Endothelial cell of umbilical vein (primary cell): ENCODE measurements at regions not wholly inside any gene's neighbourhood (a gene's known extent, or its start where the extent isn't known, plus 50 kb on each side); places are given as distances from the start of the nearest gene placed in this dataset.

ENCODE experiments used
- BruUV-seq: library from RNA; stranded (reverse); fragments of 400-500 nt; replicated peaks from 2 replicates; lab custom pipeline; 2021; lab: Mats Ljungman, UMichigan
- CTCF ChIA-PET: fragments of 300-600, 350-600 bp; sonication (Branson Sonifier 250); formaldehyde crosslinking; loops from one replicate; lab custom pipeline; 2021; ENCODE audit warnings: antibody characterized with exemption, inconsistent platforms; lab: Charles Lee
- POLR2A ChIA-PET: fragments of 300-600, 350-600 bp; sonication (Branson Sonifier 250); formaldehyde crosslinking; loops from one replicate; lab custom pipeline; 2021; ENCODE audit warnings: antibody characterized with exemption, inconsistent platforms; lab: Charles Lee
- DNase-seq: peaks from one replicate; pipeline ENCODE4 v3.0.0-alpha.2; 2011; ENCODE audit warnings: low read depth, low spot score
- FAIRE-seq: peaks from 2 replicates; lab custom pipeline; 2011; peaks lifted over from hg19 to GRCh38; lab: Jason Lieb, UNC
- H2AFZ ChIP-seq: 2 replicates; pipeline ENCODE4 v1.6.0; 2012; ENCODE audit warnings: low read depth, low read length, control low read depth, inconsistent platforms
- H3K27ac ChIP-seq: 2 replicates; pipeline ENCODE4 v1.5.1; 2011; ENCODE audit warnings: low read depth, mild to moderate bottlenecking, control low read depth, low read length, moderate library complexity; ENCODE audit not compliant: insufficient read depth
- H3K27me3 ChIP-seq, 2 experiments: 2 replicates each; pipeline versions ENCODE4 v1.6.0 to v1.6.1; 2011; ENCODE audit warnings: low read length in 2 of 2, mixed read lengths in 1 of 2; ENCODE audit not compliant: control insufficient read depth in 2 of 2, insufficient read depth in 2 of 2
- H3K36me3 ChIP-seq, 2 experiments: 2 replicates in 1 of 2; 3 replicates in 1 of 2; pipeline ENCODE4 v1.5.1; 2011; ENCODE audit warnings: low read length in 2 of 2, mild to moderate bottlenecking in 1 of 2, moderate library complexity in 1 of 2; ENCODE audit not compliant: control insufficient read depth in 2 of 2, insufficient read depth in 2 of 2; ENCODE audit errors: extremely low read depth in 1 of 2
- H3K4me1 ChIP-seq: 3 replicates; pipeline ENCODE4 v1.5.1; 2011; ENCODE audit warnings: mild to moderate bottlenecking, low read length; ENCODE audit not compliant: control insufficient read depth, insufficient read depth; ENCODE audit errors: extremely low read depth
- H3K4me2 ChIP-seq: 2 replicates; pipeline ENCODE4 v1.6.1; 2011; ENCODE audit warnings: low read length, control low read depth, mixed read lengths; ENCODE audit not compliant: insufficient read depth
- H3K4me3 ChIP-seq, 3 experiments: fragments of 200-600 bp in 1 of 3; sonication (generic), shearing (Covaris generic) in 1 of 3; replicated peaks in 1 of 3; 2 replicates each; pipeline ENCODE4 v1.5.1; 2011 to 2016; ENCODE audit warnings: control low read depth in 3 of 3, low read length in 3 of 3, mild to moderate bottlenecking in 2 of 3, inconsistent platforms in 1 of 3, low read depth in 1 of 3, moderate library complexity in 1 of 3; ENCODE audit not compliant: insufficient read depth in 1 of 3
- H3K79me2 ChIP-seq: 2 replicates; pipeline ENCODE4 v1.6.0; 2012; ENCODE audit warnings: low read length, inconsistent platforms; ENCODE audit not compliant: control insufficient read depth, insufficient read depth
- H3K9ac ChIP-seq: replicated peaks from 2 replicates; pipeline ENCODE3; 2011; ENCODE audit warnings: low read length, control low read depth; ENCODE audit not compliant: insufficient read depth; ENCODE audit errors: extremely low read depth
- H3K9me1 ChIP-seq: replicated peaks from 3 replicates; pipeline ENCODE4 v1.6.0; 2011; ENCODE audit warnings: mild to moderate bottlenecking, low read length; ENCODE audit not compliant: control insufficient read depth, insufficient read depth; ENCODE audit errors: extremely low read depth
- H3K9me3 ChIP-seq: replicated peaks from 2 replicates; pipeline ENCODE4 v1.5.1; 2012; ENCODE audit warnings: low read length, inconsistent platforms; ENCODE audit not compliant: control insufficient read depth, insufficient read depth
- H4K20me1 ChIP-seq: replicated peaks from 2 replicates; pipeline ENCODE3; 2011; ENCODE audit warnings: mild to moderate bottlenecking, low read length; ENCODE audit not compliant: control insufficient read depth, insufficient read depth; ENCODE audit errors: extremely low read depth
- EZH2 ChIP-seq: IDR thresholded peaks from 2 replicates; pipeline ENCODE4 v1.6.1; 2012; ENCODE audit warnings: borderline replicate concordance, low read depth, mild to moderate bottlenecking, moderate library complexity, low read length, inconsistent platforms; ENCODE audit not compliant: severe bottlenecking
- JUN ChIP-seq: IDR thresholded peaks from 2 replicates; pipeline ENCODE4 v1.6.1; 2011; ENCODE audit warnings: borderline replicate concordance, low read depth; ENCODE audit not compliant: insufficient read length, insufficient read depth
- POLR2AphosphoS5 ChIP-seq: IDR thresholded peaks from 2 replicates; pipeline ENCODE4 v1.6.1; 2012; ENCODE audit warnings: low read depth, mild to moderate bottlenecking, control low read depth, low read length, moderate library complexity; ENCODE audit not compliant: insufficient read depth
- dilution Hi-C: fragments of 300-500 bp; cut with MboI; formaldehyde crosslinking; loops from one replicate; pipeline ENCODE4 v1.15.0; 2019; ENCODE audit warnings: low sequenced_read_pairs; ENCODE audit not compliant: extremely low pct_ligation_motif_present
- intact Hi-C: fragments of 100-400 bp; cut with micrococcal nuclease; formaldehyde crosslinking; loops from one replicate; pipeline ENCODE4 v1.10.0; 2022
- TF ChIP-seq, protein P1 (sequence below), 2 donors: IDR thresholded peaks; 1 replicate in 1 of 2; 2 replicates in 1 of 2; pipeline ENCODE4 v1.5.1; 2011; ENCODE audit warnings: low read length in 2 of 2, mild to moderate bottlenecking in 2 of 2, moderate library complexity in 2 of 2, control low read depth in 1 of 2, inconsistent platforms in 1 of 2, low read depth in 1 of 2; ENCODE audit not compliant: insufficient read depth in 1 of 2; ENCODE audit errors: extremely low read depth in 1 of 2

DNA sequence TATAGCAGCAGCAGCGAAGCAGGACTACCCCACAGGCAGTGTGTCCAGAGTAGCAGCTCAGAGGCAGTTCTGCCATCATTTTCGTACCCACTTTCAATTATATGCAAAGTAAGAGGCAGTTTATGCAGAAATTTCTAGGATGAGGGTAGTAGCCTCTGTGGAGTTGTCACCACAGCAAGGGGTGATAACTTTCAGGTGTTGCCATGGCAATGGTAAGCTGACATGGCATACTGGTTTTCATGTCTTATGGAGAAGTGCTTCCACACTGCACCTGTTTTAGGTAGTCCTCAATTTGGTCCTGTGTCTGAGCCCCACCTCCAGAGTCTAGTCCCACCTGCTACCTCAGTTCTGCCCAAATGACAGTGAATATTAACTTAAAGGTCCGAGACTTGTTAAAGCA, 133.3 kb upstream of the SYT6 start:
- ChIA-PET CTCF (interaction anchor here (1.1 to 1.7 kb wide), 2 partner anchors 305 to 308 kb away, joined by 3 to 4 read pairs; partner anchors contain the start of gene OLFML3), POLR2A (no interaction called here)
- H3K4me2 ChIP-seq = no peak overlapping the region
- TF ChIP-seq JUN (no peak), POLR2AphosphoS5 (no peak)
- TF ChIP-seq, protein P1, sequence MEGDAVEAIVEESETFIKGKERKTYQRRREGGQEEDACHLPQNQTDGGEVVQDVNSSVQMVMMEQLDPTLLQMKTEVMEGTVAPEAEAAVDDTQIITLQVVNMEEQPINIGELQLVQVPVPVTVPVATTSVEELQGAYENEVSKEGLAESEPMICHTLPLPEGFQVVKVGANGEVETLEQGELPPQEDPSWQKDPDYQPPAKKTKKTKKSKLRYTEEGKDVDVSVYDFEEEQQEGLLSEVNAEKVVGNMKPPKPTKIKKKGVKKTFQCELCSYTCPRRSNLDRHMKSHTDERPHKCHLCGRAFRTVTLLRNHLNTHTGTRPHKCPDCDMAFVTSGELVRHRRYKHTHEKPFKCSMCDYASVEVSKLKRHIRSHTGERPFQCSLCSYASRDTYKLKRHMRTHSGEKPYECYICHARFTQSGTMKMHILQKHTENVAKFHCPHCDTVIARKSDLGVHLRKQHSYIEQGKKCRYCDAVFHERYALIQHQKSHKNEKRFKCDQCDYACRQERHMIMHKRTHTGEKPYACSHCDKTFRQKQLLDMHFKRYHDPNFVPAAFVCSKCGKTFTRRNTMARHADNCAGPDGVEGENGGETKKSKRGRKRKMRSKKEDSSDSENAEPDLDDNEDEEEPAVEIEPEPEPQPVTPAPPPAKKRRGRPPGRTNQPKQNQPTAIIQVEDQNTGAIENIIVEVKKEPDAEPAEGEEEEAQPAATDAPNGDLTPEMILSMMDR (IDR thresholded peaks at IDR 0.05; ENCODE audit: extremely low read depth in 1 of 2, insufficient read depth in 1 of 2, low read depth in 1 of 2, low read length in 2 of 2) = no peak
- H2AFZ ChIP-seq = no peak overlapping the region
- dilution Hi-C loops = no loop called here
- H3K36me3 ChIP-seq = no peaks in the 10 kb centered on the region
- intact Hi-C loops = no loop called here
- no peaks in the 10 kb centered on the region for H3K79me2 ChIP-seq
- DNase-seq (no peak), FAIRE-seq (no peak)
- BruUV-seq = no TSS peak
- no peaks in the 10 kb centered on the region for H3K9me3 ChIP-seq
- H3K4me3 ChIP-seq = no peak overlapping the region
- no peak overlapping the region for H3K27ac ChIP-seq
- H4K20me1 ChIP-seq = no peaks in the 10 kb centered on the region
- H3K9ac ChIP-seq = no peak overlapping the region
- no peaks in the 10 kb centered on the region for H3K9me1 ChIP-seq
- peaks cover 2 to 10% of the 10 kb centered on the region in 2 experiments for H3K27me3 ChIP-seq
- no peaks in the 10 kb centered on the region for H3K4me1 ChIP-seq

DNA sequence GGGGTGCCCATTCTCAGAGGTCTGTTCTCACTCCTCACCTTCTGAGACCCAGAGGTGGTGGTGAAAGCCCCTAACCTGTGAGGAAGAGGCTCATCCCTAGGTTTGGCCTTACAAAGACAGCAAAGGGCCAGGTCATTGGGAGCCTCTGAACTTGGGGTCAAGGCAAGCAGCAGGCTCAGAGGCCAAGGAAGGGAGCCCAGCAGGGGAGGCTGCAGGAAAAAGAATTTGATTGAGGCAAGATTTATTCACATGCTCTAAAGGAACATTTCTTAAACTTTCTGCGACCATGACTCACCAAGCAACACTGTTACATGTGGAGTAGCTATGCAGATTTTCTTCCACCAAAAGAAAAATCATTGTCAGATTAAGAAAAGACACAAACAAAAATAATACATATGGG, 132.5 kb upstream of the SYT6 start:
- Histone ChIP-seq H3K27ac (no peak overlapping the region), H3K9me1 (no peaks in the 10 kb centered on the region), H3K36me3 (no peaks in the 10 kb centered on the region), H3K9ac (no peak overlapping the region), H3K27me3 (peaks cover 2 to 10% of the 10 kb centered on the region in 2 experiments), H4K20me1 (no peaks in the 10 kb centered on the region), H3K4me1 (no peaks in the 10 kb centered on the region), H3K4me2 (no peak overlapping the region), H3K9me3 (no peaks in the 10 kb centered on the region), H2AFZ (no peak overlapping the region), H3K79me2 (no peaks in the 10 kb centered on the region), H3K4me3 (no peak overlapping the region)
- dilution Hi-C loops (no loop called here), intact Hi-C loops (no loop called here)
- POLR2A ChIA-PET = no interaction called here
- no TSS peak for BruUV-seq
- CTCF ChIA-PET = interaction anchor here (1.0 to 2.3 kb wide), 2 partner anchors 21 to 307 kb away, joined by 3 to 16 read pairs; partner anchors contain the start of gene OLFML3
- FAIRE-seq (no peak), DNase-seq (no peak)
- TF ChIP-seq EZH2 (no peak), POLR2AphosphoS5 (no peak), JUN (no peak)
